Suppressor macrophage treated with lipopolysaccharide for 4 hours (primary cell): ENCODE measurements at regions not wholly inside any gene's neighbourhood (a gene's known extent, or its start where the extent isn't known, plus 50 kb on each side); places are given as distances from the start of the nearest gene placed in this dataset.

Experiments
- DNase-seq: peaks from one replicate; pipeline ENCODE4 v3.0.0-alpha.2; 2020

DNA sequence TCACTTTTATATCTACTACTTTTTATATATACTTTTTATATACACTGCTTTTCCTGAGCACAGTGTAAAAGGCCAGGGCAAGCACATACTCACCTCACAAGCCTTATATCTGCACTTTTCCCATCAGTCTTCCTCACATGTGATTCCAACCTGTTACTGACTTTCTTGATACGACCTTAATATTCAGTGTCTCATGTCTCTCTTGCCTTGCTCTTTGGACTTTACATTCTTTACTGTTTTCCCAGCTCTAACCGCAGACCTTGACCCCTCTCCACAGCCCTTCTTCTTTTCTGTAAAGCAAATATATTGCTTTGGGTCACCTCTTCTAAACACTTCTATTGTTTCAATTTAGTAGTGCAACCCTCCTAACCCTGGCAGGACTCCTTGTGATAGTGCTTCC is 353.1 kb upstream of the ANO5 start:
- no peak for DNase-seq

DNA sequence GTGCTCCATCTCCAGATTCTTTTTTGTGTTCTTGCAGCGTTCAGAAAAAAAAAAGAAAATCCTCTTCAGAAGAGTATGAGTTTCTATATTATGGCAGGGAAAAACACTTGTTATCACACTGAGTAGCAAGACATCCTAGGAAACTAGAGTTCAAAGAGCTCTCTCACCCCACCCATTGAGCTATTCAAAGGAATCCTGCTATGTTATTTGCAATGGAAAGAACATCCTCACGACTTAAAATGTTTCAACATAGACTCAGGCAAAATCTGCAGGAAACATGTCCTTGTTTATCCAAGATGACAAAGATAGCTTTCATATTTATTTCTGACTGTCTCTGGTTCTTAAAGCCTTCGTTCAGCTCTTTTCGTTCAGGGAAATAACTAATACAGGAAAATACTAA is 331.6 kb upstream of the ANO5 start:
- no peak for DNase-seq

DNA sequence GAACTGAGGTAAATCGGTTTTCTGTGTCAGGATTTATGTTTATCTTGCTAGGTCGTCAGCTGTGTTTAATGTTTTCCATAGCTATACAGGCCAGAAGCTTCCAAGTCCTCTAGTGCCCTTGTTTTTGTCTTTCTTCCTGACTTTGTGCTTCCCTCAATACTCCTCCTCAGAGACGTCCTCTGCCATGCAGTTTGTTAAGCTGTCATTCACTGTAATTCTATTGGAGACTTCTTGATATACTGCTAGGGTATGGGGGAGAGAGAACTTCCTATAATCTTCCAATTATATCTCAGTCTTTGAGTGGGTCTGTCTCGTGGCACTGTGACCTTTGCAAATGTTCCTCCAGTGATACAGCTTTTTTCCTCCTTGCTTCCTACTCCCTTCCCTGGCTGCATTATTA is 327.3 kb upstream of the ANO5 start:
- no peak for DNase-seq

DNA sequence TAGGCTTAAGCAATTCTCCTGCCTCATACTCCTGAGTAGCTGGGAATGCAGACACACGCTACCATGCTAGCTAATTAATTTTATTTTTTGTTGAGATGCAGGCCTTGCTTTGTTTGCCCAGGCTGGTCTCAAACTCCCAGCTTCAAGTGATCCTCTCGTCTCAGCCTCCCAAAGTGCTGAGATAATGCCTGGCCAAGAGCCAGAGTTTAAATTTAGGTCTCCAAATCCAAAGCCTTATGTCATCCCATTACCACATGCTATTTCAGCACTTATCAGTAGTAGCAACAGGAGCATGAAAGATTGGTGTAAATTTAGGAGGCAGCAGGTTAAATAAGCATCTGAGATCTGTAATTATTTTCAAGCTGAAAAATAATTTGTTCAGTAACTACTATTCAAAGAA is 326.1 kb upstream of the ANO5 start:
- no peak for DNase-seq

DNA sequence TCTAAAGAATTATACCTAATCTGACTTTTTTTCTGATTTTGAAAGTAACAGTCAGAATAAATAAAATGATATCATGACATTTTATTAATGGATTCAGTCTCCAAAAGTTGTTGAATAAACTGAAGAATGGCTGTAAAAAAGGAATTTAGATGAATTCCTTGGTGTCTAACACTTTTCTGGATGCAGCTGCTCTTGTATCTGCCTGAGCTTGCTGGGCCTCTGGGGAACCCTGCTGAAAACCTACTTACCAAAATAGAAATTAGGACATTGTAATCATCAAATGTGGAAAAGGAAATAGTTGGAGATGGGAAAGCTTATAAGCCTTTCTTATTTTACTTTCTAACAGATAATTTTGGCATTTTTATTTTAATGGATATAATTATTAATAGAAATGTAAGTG is 315.7 kb upstream of the ANO5 start:
- DNase-seq: no peak

DNA sequence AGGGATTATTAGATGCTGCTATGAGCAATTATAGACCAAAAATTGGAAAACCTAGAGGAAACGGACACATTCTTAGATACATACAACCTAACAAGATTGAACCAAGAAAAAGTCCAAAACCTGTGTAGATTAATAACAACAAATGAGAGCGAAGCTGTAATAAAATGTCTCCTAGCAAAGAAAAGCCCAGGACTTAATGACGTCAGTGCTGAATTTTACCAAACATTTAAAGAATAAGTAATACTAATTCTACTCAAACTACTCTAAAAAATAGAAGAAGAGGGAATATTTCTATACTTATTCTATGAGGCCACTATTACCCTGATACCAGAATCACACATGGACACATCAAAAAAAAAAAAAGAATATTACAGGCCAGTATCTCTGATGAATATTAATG is 309.5 kb upstream of the ANO5 start:
- DNase-seq: no peak

DNA sequence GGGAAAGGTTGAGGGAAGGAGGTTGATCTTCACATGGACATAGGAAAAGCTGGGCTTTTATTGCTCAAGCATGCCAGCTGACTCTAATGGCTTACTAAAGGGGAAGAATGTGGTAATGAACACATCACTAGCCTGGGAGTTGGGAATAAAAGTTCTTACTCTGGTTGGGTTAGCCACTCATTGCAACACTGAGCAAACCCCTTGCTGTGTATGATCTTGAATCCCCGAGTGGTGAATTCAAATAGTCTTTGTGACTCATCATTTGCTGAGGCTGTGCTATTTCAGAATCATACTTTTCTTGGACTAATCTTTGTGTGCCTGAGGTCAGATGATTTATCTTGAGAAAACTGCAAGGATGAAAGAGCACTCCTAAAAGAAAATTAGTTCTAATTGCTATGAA is 304.1 kb upstream of the ANO5 start:
- peak; percentile 78 for DNase-seq

DNA sequence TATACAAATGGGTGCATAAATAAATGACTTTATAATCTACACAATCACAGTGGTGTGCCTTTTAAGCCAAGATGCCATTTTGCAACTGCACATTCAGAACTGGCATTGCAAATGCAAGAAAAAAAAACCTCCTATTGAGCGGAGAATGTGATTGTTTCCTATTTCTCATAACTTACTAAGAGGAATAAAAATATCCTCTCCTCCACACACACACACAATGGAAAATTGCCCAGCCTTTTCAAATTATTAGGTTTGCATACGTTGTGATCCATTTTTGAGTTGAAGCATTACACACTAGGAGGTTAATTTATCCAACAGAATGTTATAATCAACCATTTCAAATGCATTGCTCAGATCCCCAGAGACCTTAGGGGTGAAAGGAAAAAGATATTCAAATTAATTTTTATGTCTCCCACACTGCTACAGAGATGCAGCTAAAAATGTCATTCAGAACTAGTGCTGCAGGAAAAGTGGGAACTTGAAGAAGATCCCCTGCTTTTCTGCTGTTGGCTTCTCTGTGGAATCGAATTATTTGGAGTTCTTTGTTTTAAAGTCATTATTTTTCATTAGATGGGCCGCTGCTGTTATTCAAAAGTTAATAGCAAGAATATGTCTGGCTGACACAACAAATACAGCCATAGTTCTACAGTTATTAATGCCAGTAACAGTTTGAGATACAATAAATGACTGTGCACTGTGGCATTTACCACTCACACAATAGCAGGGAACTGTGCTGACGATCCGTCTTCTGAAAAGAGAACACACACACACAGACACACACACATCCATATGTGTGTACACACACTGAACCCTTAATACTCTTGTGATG is 299.9 kb upstream of the ANO5 start:
- DNase-seq: no peak

DNA sequence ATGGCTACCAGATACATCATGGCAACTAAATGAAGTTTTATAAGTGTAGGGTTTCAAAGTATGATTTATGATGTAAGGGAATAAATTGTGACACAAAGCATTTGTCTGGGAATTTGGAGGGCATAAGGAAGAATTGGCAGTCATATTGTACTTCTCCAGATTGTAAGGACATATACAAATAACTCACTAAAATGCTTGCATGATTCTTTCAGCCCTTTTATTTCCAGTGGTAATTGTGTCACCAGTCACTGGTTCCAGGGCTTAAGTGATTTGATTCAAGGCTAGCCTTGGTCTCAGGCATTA is 299.4 kb upstream of the ANO5 start:
- no peak for DNase-seq

DNA sequence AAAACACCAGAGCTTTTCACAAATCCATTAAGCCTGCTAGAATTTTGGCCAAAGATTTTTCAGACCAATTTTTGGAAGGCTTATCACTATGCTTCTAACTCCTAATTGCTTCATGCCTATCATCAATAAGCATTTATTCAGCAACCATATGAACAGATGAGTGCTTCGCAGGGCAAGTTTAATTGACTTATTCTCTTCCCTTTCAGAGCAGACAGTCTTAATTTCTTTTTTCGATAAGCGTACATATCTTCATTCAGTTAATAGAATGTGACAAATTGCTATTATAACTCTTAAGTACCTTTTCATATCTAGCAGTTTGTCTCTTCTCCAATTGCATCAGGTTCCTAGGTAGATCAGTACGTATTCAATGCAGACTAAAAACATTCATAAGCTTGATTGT is 298.4 kb upstream of the ANO5 start:
- DNase-seq: no peak

DNA sequence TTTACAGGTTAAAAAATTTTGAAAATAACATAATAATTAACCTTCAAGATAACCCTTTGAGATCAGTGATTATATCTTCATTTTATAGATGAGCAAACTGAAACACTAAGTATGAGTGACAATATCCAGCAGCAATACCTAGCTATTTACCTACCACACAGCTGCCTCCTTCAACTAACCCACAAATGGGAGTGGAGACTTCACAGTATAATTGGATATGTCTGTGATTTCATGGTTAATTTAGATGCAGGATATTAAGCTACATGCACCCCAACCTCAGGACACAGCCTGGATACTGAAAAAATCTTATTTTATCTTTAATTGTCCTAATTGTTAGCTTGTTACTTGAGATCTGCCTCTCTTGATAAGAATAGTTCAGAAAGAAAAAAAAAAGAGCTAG is 297.2 kb upstream of the ANO5 start:
- no peak for DNase-seq

DNA sequence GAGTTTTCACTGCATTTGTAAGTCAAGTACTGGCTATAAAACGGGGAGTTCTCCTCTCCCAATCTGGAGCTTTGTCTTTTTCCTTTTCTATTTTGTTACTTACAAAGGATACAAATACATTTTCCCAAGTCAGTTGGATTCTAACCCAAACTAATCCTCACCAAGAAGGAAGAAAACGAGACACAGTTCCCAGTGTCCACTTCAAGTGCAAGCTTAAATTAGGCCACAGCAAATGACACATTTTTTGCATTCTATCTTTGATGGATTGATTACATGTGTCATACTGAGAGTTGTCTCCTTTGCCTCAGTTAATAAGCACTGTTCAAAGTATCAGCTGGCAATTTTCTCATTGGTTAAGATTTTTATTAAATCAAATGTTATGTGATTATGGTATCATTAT is 296.7 kb upstream of the ANO5 start:
- no peak for DNase-seq

DNA sequence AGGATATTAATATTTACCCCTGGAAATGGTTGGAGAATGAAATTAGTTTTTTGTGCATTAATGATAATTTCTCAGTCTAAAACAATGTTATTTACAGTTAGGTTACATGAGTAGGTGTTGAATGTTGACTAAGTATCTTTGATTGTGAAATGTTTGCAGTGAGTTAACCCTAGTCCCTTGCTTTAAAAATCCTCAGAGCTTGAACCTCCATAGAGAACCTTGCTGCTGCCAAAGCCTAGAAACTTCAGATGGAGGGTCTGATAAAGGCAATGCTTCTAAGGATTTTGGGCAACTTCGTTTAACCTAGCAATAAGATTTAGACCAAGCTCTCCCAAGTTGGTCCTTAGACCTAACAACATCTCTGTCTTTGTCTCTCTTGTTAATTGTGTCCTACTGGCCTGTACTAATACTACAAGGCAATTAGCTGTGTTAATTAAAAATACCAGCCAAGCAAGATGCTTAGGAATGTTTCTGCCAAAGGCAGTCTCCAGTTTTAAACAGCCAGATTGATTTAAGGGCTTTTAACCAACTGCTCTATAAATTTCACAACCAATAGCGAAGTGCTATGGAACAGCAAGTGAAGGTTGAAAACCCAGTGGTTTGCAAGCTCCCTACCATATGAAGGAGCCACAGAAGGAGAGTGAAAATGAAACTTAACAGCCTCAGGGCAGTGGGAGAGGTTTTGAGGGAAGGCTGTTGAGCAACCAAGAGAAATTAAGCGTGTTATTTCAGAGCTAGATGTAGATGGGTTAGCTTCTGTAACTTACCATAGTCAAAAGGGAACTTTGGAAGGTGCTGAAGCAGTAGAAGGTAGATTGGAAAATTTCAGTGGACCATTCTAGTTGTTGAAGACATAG is 295.9 kb upstream of the ANO5 start:
- peak; percentile 72 for DNase-seq

DNA sequence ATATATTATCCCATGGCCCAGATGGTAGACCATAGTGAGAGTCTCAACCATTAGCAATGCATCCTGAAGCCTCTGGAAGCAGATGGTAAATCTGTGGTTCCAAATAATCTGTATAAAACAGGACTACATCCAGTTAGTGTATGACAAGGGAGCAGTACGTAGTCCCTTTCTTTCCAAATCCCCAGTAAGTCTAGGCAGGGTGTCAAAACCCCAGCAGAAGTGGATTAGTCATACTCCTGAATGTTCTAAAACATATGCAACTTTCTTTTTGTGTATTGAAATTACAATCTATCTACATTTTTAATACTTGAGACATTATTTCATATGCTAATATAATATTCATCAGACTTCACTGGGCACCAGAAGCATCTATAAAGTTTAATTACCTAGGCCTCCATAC is 295.1 kb upstream of the ANO5 start:
- peak; percentile 39 for DNase-seq

DNA sequence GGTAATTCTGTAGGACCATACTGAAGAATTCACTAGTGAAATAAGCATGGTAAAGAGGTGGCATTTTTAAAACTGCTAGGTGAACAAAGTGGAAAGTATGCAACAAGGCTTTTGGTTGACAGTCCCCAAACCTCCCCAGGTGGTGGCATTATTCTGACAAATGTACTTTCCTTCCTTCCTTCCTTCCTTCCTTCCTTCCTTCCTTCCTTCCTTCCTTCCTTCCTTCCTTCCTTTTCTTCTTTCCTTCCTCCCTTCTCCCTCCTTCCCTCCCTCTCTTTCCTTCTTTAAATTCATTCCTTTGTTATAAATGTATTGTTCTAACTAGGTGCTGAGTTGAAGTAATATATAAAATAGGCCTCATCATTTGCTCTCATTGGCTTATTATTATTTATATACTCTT is 284.7 kb upstream of the ANO5 start:
- no peak for DNase-seq

DNA sequence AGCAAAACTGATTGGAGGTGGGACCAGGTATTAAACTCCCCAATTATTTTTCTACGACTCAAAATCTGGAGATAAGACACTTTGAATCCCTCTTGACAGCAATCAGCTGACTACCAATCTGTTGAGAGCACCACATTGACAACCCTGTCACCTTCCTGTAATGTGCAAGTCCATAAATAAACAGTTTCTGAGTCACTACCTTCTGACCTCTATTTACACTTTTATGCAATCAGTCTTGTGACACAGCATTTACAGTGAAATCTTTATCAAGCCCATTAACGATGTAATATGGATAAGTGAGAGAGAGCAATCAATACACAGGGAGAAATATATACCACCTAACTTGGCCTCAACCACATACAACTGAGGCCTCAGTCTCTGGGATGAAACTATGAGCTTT is 283.7 kb upstream of the ANO5 start:
- DNase-seq: peak; percentile 46

DNA sequence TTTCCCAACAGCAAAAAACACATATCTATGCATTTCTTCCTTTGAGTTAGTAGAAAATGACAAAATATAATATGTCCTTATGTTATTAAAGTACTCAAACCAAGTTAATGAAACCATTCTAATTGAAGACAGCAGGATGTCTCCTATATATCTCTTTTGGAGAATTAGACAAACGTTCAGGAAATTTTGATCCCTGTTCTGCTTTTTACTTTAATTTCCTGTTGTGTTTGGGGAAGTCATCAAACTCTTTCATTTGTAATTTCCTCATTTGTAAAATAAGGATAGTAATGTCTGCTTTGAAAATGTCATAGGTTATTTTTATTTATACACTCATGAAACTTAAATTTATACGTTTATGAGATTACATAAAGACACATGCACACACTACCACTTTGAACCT is 281.8 kb upstream of the ANO5 start:
- DNase-seq: peak; percentile 19

DNA sequence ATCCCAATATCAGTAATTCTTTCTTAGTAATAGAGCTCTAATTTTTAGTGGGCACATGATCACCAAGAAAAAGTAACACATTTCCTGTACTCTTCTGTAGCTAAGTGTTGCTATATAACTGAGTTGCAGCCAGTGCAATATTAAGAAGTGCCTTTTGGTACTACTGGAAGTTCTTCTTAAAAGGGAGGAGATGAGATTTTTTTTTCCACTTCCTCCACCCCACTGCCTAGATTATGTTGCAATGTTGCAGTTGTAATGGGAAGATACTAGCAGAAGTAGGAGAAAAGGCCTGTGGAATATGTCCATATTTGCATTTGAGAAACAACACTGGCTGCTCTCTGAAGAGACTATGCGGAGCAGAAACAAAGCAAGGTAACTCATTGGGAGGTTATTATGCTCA is 280.6 kb upstream of the ANO5 start:
- peak; percentile 40 for DNase-seq

DNA sequence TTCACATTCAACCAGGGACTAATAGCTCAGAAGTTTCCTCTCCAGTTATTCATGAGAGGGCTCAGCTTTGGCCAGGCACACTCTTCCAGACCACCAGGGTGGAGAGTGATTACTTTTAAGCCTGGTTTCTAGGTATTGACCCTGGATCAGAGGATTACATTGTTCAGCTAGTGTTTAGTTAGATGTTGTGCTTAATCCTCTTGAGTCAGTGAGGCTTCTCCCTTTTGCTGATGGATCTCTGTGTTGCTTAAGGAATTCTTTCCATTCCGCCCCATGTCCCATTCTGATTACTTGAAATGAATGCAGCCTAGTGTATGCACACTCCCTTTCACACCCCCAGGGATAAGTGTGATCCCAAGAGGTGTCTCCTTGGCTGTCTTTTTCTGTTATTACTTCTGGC is 271.7 kb upstream of the ANO5 start:
- DNase-seq: no peak

DNA sequence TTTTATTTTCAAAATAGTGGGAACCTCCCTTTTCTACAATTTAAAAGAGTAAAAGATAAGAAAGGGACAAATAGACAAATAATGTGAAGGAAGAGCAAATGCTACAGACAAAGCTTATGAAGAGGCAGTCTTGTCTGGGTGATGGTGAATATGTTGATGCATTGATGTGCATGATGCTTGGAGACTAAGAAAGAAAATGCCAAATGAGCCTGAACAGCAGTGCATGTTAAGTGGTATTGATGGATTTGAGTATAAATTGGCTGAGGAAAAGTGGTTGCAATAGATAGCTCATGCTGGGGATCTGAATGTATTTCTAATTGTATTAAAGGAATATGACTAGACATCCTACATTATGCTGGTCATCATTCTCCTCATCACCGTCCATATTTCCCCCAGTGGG is 268.6 kb upstream of the ANO5 start:
- DNase-seq: no peak

DNA sequence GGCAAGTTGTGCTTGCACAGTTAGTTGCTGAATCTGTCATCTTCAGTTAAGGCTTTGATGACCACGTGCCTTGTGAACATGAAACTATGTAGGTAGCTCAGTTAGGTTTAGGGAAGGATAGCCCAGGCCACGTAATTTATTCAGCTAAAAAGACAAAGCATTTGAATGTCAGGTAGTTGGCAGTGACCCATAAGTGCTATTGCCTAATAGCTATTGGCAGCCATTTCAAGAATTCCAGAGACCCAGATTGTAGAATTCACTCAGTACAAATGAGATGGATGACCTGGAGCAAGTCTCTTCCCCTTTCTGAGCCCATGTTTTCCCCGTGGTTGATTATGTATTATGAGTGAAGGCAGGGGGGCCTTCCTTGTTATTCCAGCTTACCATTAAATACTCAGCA is 265.3 kb upstream of the ANO5 start:
- DNase-seq: no peak

DNA sequence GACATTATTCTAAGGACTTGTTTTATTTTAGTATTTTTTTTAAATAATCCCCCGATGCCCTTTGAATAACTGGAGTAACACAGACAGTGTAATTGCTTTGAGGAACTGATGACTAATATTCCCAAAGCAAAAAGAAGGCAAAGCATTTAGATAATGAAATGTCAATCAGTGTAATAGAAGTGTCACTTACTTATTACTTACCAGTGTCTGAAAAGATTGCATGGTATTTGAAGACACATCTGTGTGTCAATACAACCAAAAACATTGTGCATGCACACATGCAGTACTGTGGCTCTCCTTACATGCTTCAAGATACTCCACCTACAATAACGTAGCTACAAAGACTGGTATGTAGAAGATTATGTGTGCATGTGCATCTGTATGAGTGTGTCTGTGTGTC is 264.0 kb upstream of the ANO5 start:
- no peak for DNase-seq

DNA sequence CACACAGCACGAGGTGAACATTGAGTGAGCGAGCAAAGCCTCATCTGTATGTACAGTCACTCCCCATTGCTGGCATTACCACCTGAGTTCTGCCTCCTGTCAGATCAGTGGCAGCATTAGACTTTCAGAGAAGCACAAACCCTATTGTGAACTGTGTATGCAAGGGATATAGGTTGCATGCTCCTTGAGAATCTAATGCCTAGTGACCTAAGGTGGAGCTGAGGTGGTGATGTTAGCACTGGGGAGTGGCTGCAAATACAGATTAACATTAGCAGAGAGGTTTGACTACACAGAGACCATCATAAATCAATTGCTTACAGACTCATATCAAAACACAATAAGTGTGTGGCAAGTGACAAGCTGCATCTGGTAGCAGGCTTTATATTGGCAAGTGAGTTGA is 262.5 kb upstream of the ANO5 start:
- no peak for DNase-seq

DNA sequence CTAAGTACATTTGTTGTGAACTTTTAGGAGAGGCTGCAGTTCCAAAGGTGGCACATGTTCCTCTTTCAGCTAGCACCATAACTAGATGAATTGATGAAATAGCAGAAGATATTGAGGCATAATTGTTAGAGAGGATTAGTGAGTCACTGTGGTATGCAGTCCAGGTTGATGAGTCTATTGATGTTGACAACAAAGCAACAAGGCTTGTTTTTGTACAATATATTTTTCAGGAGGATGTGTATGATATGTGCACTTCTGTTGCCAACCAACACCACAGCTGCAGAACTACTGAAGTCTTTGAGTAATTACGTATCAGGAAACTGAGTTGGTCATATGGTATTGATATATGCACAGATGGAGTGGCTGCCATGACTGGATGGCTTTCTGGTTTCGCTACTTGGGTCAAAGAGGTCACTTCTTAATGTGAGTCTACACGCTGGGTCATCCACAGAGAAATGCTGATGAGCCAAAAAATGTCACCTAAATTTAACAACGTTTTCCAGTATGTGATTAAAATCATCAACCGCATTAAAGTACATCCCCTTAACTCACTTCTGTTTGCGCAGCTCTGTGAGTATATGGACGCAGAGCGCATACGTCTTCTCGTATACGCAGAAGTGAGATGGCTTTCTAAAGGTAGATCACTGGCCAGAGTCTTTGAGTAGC is 261.3 kb upstream of the ANO5 start:
- DNase-seq: no peak
